HUES48 (cell line): ENCODE measurements at regions not wholly inside any gene's neighbourhood (a gene's known extent, or its start where the extent isn't known, plus 50 kb on each side); places are given as distances from the start of the nearest gene placed in this dataset.

Experiments
- H3K27ac ChIP-seq: one replicate; pipeline ENCODE4 v1.7.0; 2013; ENCODE audit warnings: low read depth, low read length, inconsistent platforms
- H3K27me3 ChIP-seq: 2 replicates; pipeline ENCODE4 v1.6.1; 2013; ENCODE audit warnings: mild to moderate bottlenecking, low read length; ENCODE audit not compliant: control insufficient read depth, insufficient read depth
- H3K36me3 ChIP-seq: 2 replicates; pipeline ENCODE4 v1.6.1; 2013; ENCODE audit warnings: low read length; ENCODE audit not compliant: control insufficient read depth, insufficient read depth
- H3K4me1 ChIP-seq: 2 replicates; pipeline ENCODE4 v1.6.1; 2013; ENCODE audit warnings: mild to moderate bottlenecking, low read length; ENCODE audit not compliant: control insufficient read depth, insufficient read depth
- H3K4me3 ChIP-seq: 2 replicates; pipeline ENCODE4 v1.5.1; 2013; ENCODE audit warnings: mild to moderate bottlenecking, low read depth, low read length
- H3K9ac ChIP-seq: 2 replicates; pipeline ENCODE4 v1.6.1; 2013; ENCODE audit warnings: mild to moderate bottlenecking, low read depth, low read length, moderate library complexity
- H3K9me3 ChIP-seq: 2 replicates; pipeline ENCODE4 v1.6.1; 2013; ENCODE audit warnings: low read length; ENCODE audit not compliant: control insufficient read depth, insufficient read depth

DNA sequence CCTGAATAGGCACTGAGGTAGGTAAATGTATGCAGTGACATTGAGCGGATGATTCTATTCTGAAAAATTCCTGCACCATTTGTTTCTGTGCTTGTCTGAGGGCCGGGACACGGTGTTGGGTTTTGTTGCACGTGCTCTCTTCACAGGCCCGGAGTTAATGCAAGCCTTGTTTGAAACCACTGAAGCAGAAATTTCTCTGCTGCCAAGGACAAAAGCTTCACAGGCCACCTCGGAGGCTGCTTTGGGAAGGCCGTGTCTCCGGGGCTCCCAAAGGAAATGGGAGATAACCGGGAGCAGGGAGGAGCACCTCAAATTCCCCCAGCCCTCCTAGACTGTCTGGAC lies 179.4 kb downstream of the OPA1 start:
- Histone ChIP-seq H3K27ac (no peak overlapping the region), H3K4me1 (peaks cover 27% of the 10 kb centered on the region), H3K36me3 (no peaks in the 10 kb centered on the region), H3K9me3 (no peaks in the 10 kb centered on the region), H3K27me3 (peaks cover 29% of the 10 kb centered on the region), H3K4me3 (no peak overlapping the region), H3K9ac (no peak overlapping the region)

DNA sequence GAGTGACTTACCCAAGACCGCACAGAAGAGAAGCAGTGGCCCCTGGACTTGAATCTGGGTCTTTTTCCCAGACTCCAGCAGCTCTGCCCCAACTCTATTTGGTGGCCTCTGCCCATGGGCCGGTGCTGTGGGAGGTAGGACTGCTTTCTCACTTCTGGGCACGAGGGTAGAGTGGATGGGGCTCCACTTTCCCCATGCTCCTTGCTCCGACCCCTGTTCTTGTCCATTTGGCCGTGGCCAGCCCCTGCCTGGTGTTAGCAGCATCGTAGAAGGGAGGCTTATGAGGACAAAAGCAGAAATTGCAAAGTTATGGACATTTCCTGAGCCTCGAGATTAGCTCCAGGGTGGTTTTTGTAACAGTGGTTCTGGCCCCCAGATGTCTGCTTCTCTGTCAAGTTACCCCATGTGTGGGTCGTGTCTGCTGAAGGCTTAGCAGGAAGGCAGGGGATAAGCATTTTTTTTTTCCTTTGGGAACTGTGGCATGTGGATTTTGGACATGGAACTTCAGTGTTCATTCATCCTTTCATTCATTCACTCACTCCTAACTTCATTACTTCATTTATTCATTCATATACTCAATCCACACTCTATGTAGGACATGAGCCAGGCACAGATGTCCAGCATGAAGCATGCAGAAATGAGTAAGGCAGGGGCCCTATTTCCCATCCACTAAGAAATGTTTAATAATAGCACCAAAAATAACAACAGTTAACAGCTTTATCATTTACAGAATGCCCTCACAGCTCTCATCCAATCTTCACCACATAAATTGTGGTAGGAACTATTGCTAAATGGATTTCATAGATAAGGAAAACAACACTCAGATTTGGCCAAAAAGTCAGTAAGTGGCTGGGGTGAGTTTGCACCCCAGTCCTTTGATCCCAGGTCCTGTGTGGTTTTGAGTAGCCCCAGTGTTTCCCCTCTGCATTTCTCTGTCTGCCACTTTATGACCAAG lies 180.5 kb downstream of the OPA1 start:
- Histone ChIP-seq H3K27me3 (peaks cover 37% of the 10 kb centered on the region), H3K4me3 (no peak overlapping the region), H3K9me3 (no peaks in the 10 kb centered on the region), H3K9ac (no peak overlapping the region), H3K27ac (no peak overlapping the region), H3K36me3 (no peaks in the 10 kb centered on the region), H3K4me1 (peaks cover 32% of the 10 kb centered on the region)

GRCh38 chr3:193774272-193774915 lies 181.4 kb downstream of the OPA1 start:
- Histone ChIP-seq H3K4me1 (peaks cover 32% of the 10 kb centered on the region), H3K27me3 (peaks cover 45% of the 10 kb centered on the region), H3K9ac (no peak overlapping the region), H3K27ac (no peak overlapping the region), H3K36me3 (no peaks in the 10 kb centered on the region), H3K9me3 (no peaks in the 10 kb centered on the region), H3K4me3 (no peak overlapping the region)

DNA sequence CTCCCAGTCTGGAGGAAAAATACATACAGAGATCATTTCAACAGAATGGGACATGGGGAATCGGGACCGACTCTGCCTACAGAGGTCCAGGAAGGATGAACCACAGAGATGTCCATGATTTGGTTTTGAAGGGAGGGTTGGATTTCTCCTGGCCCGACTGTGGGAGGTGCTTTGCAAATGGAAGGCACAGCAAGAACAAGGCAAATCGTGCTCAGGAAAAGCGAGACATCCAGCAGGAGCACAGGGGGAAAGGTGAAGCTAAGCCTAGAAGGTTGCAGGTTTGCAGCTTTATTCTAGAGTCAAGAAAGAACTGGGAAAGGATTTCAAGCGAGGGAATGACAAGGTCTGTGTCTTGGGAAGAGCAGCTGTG lies 181.9 kb downstream of the OPA1 start:
- H3K9me3 ChIP-seq: no peaks in the 10 kb centered on the region
- peaks cover 50% of the 10 kb centered on the region for H3K27me3 ChIP-seq
- no peak overlapping the region for H3K9ac ChIP-seq
- H3K36me3 ChIP-seq: no peaks in the 10 kb centered on the region
- no peak overlapping the region for H3K4me3 ChIP-seq
- H3K4me1 ChIP-seq: peaks cover 32% of the 10 kb centered on the region
- peak overlapping the region; percentile 71 for H3K27ac ChIP-seq

GRCh38 chr3:193775421-193776077 lies 182.5 kb downstream of the OPA1 start:
- H3K27ac ChIP-seq: peak overlapping the region; percentile 71

GRCh38 chr3:193776626-193777358 lies 183.8 kb downstream of the OPA1 start:
- no peak overlapping the region for H3K9ac ChIP-seq

More at GRCh38 chr3:193775421-193776077, 182.5 kb downstream of the OPA1 start:
- Histone ChIP-seq H3K9ac (no peak overlapping the region), H3K4me3 (no peak overlapping the region), H3K9me3 (no peaks in the 10 kb centered on the region), H3K4me1 (peaks cover 35% of the 10 kb centered on the region), H3K36me3 (no peaks in the 10 kb centered on the region), H3K27me3 (peaks cover 56% of the 10 kb centered on the region)

DNA sequence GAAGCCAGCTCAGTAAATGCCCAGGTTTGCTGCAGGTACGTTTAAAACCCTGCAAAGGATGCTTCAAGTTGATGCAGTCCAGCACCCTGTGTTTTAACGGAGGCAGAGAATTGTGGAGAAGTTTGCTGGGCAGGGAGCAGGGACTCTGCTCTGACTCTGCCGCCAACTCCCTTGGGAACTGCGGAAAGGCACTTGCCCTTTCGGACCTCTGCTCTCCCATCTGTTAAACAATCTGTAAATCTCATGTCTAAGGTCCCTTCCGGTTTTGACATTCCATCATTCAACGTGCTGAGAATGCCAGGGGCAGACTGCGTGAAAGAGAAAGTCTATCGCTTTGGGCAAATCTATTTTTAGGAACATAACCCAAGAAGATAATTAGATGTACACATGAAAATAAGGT lies 184.5 kb downstream of the OPA1 start:
- Histone ChIP-seq H3K4me3 (no peak overlapping the region), H3K36me3 (no peaks in the 10 kb centered on the region), H3K4me1 (peaks cover 45% of the 10 kb centered on the region), H3K9me3 (no peaks in the 10 kb centered on the region), H3K27ac (no peak overlapping the region), H3K27me3 (peaks cover 52% of the 10 kb centered on the region), H3K9ac (no peak overlapping the region)

More at GRCh38 chr3:193776626-193777358, 183.8 kb downstream of the OPA1 start:
- Histone ChIP-seq H3K36me3 (no peaks in the 10 kb centered on the region), H3K27me3 (peaks cover 56% of the 10 kb centered on the region), H3K9me3 (no peaks in the 10 kb centered on the region), H3K4me1 (peaks cover 41% of the 10 kb centered on the region), H3K27ac (no peak overlapping the region), H3K4me3 (no peak overlapping the region)

DNA sequence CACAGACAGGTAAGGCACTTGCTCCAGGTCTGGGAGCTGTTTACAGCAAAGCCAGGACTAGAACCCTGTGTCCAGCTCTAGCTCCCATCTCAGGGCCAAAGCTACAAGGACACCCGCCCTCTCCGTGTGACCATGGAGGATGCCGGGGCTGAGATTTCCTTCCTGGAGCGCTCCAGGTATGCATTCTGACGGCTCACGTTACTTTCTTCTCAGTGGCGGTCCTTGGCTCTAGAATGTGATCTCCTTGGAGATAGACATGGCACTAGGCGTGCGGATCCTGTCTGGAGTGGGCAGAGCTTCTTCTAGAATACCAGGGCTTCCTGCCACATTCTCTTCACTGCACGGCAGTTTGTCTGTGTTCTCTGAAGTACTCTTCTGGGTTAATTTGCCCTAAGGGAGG lies 185.7 kb downstream of the OPA1 start:
- H3K36me3 ChIP-seq: no peaks in the 10 kb centered on the region
- H3K27ac ChIP-seq: no peak overlapping the region
- H3K9ac ChIP-seq: no peak overlapping the region
- H3K4me1 ChIP-seq: peaks cover 45% of the 10 kb centered on the region
- no peak overlapping the region for H3K4me3 ChIP-seq
- H3K27me3 ChIP-seq: peaks cover 49% of the 10 kb centered on the region
- H3K9me3 ChIP-seq: no peaks in the 10 kb centered on the region

DNA sequence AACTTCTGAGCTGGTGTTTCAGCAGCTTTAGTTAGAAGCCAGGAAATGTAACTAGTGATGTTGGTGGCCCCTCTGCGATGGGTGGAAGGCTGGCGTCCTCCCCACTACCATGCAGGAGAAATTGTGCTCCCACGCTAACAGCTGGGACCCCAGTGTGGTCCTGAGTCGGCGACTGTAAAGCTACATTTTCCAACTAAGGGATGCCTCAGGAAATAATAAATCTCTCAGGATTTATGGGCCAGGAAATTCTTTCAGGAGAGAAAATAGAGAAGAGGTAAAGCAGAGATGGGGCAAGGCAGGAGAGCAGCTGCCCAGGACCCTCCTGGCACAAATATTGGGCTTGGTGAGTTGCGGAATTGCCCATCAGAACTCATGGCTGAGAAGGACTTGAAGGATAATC lies 186.9 kb downstream of the OPA1 start:
- Histone ChIP-seq H3K4me1 (peaks cover 38% of the 10 kb centered on the region), H3K27ac (no peak overlapping the region), H3K9ac (no peak overlapping the region), H3K9me3 (no peaks in the 10 kb centered on the region), H3K4me3 (no peak overlapping the region), H3K36me3 (no peaks in the 10 kb centered on the region), H3K27me3 (peaks cover 41% of the 10 kb centered on the region)

- Histone ChIP-seq H3K4me1 (peaks cover 34% of the 10 kb centered on the region), H3K27ac (no peak overlapping the region), H3K9ac (no peak overlapping the region), H3K4me3 (no peak overlapping the region), H3K36me3 (no peaks in the 10 kb centered on the region), H3K9me3 (no peaks in the 10 kb centered on the region), H3K27me3 (peaks cover 42% of the 10 kb centered on the region)
Measured at GRCh38 chr3:193780397-193780796, 187.4 kb downstream of the OPA1 start.
